ENCODE measurements at regions not wholly inside any gene's neighbourhood (a gene's known extent, or its start where the extent isn't known, plus 50 kb on each side); places are given as distances from the start of the nearest gene placed in this dataset.

DNA sequence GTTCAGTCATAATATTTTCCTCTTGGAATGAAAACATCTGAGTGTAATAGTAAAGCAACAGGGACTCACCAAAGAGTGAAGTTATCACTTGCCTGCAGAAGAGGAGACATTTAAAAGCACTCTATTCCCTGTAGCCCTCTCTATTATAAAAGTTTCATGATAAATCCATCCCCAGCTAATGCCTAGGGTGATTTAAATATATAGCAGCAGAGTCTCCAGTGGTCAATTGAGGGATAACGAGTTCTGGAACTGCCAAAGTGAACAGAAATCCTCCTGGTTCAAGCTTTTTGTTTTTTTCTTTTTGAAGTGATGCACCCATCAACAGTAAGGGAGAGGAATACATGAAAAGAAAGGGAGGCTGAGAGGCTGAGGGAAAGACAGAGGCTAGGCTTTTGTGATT is 87.3 kb downstream of the EVX1 start:
- DNase-seq (no peak), ATAC-seq (no peak)
- TF ChIP-seq, protein P1, sequence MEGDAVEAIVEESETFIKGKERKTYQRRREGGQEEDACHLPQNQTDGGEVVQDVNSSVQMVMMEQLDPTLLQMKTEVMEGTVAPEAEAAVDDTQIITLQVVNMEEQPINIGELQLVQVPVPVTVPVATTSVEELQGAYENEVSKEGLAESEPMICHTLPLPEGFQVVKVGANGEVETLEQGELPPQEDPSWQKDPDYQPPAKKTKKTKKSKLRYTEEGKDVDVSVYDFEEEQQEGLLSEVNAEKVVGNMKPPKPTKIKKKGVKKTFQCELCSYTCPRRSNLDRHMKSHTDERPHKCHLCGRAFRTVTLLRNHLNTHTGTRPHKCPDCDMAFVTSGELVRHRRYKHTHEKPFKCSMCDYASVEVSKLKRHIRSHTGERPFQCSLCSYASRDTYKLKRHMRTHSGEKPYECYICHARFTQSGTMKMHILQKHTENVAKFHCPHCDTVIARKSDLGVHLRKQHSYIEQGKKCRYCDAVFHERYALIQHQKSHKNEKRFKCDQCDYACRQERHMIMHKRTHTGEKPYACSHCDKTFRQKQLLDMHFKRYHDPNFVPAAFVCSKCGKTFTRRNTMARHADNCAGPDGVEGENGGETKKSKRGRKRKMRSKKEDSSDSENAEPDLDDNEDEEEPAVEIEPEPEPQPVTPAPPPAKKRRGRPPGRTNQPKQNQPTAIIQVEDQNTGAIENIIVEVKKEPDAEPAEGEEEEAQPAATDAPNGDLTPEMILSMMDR (IDR thresholded peaks at IDR 0.05), result peak in 1 of 4 donors; percentile 21
- TF ChIP-seq POLR2A (IDR thresholded peaks at IDR 0.05), result no peak
- H3K4me3 ChIP-seq, result no peak overlapping the region
- 17% methylated on average over 1 of the region's 1 CpG for WGBS (ENCODE audit: insufficient coverage, low coverage, low lambda C conversion rate, missing lambda C conversion rate)
- H3K27ac ChIP-seq, result no peak overlapping the region
- H3K27me3 ChIP-seq, result no peaks in the 10 kb centered on the region
- H3K9me3 ChIP-seq, result no peaks in the 10 kb centered on the region
- intact Hi-C loops (cut with DNase I), result no loop called here
- H3K4me1 ChIP-seq, result no peaks in the 10 kb centered on the region
- H3K36me3 ChIP-seq, result no peaks in the 10 kb centered on the region

DNA sequence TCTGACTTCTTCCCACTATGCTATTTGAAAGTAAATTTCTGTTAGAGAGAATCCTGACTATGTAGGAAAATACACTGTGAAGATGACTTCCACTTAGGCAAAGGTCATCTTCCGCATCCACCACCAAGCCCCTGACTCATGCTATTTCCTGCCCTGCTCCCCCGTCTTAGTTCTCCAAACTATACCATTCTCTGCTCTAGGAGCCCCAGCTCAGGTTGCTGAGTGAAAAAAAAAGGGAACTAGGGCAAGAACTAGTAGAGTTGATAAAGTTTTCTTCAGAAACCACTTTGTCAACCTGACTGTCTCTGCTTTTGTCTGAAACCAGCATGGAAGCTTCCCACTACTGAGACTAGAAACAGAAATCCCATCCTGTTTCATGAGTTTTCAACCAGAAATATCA is 96.9 kb downstream of the EVX1 start:
- intact Hi-C loops (cut with DNase I), result no loop called here
- Histone ChIP-seq H3K9me3 (no peaks in the 10 kb centered on the region), H3K27me3 (no peaks in the 10 kb centered on the region), H3K4me3 (no peak overlapping the region), H3K4me1 (no peaks in the 10 kb centered on the region), H3K36me3 (no peaks in the 10 kb centered on the region), H3K27ac (no peak overlapping the region)
- DNase-seq (no peak), ATAC-seq (peak; percentile 42 to 75 (median 68))
- TF ChIP-seq, protein P1 (IDR thresholded peaks at IDR 0.05), result no peak
- no peak for TF ChIP-seq POLR2A (IDR thresholded peaks at IDR 0.05)
- WGBS (ENCODE audit: insufficient coverage, low coverage, low lambda C conversion rate, missing lambda C conversion rate), result 65% methylated on average over 2 of the region's 2 CpGs

DNA sequence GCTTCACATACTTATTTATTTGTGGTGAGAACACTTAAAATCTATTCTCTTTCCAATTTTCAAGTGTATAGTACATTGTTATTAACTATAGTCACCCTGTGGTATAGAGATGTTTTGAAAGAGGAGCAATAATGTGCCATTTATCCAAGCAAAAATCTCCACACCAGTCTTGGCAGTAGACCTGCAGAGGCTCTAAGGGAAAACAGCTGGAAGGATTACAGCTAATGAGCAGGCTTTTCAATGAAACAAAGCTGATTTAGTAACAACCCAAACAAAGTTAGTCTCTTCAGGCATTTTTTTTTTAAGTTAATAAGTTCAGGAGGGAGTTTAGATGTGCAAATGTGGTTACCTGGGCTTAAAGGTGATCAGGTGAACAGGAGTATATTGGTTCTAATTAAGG is 101.9 kb downstream of the EVX1 start:
- H3K9me3 ChIP-seq, result no peaks in the 10 kb centered on the region
- TF ChIP-seq, protein P1 (IDR thresholded peaks at IDR 0.05), result no peak
- TF ChIP-seq POLR2A (IDR thresholded peaks at IDR 0.05), result no peak
- H3K36me3 ChIP-seq, result no peaks in the 10 kb centered on the region
- H3K4me3 ChIP-seq, result no peak overlapping the region
- ATAC-seq (no peak), DNase-seq (no peak)
- H3K4me1 ChIP-seq, result no peaks in the 10 kb centered on the region
- no peaks in the 10 kb centered on the region for H3K27me3 ChIP-seq
- no peak overlapping the region for H3K27ac ChIP-seq
- intact Hi-C loops (cut with DNase I), result no loop called here

DNA sequence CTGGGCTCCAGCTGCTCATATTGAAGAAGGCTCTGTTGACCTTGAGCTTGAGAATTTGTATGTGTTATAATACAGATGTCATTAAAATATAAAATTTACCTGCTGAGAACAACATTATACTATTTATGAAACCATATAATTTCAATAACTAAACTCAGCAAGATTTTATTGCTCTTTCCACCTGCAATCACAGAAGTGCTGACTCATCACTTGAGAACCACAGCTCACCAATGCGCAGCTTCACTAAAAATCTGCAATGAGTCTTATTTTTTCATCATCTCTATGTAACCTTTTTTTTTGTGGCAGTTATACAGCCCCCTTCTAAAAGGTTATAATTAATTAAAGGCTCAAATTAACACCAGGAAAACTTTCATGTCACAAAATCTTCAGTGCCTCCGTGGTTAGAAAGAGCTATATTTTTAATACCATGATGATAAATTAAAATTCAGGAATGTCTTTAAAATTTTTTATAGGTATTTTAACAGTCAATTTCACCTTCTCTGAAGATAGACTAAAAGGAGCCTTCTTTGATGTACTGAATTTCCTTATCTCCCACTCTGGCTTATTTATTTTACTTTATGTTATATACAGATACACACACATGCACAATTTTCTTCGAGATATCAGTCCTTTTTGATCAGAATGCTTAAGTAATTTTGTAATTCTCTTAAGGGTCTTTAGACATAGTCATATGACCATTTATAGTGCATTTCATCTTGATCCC is 102.7 kb downstream of the EVX1 start:
- no peaks in the 10 kb centered on the region for H3K4me1 ChIP-seq
- TF ChIP-seq POLR2A (IDR thresholded peaks at IDR 0.05), result no peak
- TF ChIP-seq, protein P1 (IDR thresholded peaks at IDR 0.05), result no peak
- intact Hi-C loops (cut with DNase I), result no loop called here
- no peaks in the 10 kb centered on the region for H3K9me3 ChIP-seq
- no peaks in the 10 kb centered on the region for H3K36me3 ChIP-seq
- 62% methylated on average over 3 of the region's 3 CpGs for WGBS (ENCODE audit: insufficient coverage, low coverage, low lambda C conversion rate, missing lambda C conversion rate)
- DNase-seq (no peak), ATAC-seq (no peak)
- no peak overlapping the region for H3K4me3 ChIP-seq
- H3K27ac ChIP-seq, result no peak overlapping the region
- H3K27me3 ChIP-seq, result no peaks in the 10 kb centered on the region

DNA sequence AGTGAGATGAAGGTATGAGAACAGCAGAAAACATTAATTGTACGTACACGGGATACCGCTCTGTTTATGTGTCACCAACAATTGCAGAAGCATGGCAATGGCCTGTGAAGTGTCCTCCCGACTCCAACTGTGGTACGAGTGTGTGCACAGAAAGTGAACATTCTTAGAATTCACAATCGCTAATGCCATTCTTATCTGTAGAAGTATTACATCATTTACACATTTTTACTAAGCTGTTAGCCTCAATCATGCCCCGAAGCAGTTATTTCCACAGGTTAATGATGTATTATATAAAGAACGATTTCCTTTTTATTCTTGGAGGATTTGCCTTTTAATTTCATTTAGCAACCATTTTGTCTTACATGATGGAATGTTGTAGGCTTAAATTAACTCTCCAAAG is 103.4 kb downstream of the EVX1 start:
- DNase-seq (no peak), ATAC-seq (no peak)
- TF ChIP-seq, protein P1 (IDR thresholded peaks at IDR 0.05), result no peak
- no peak for TF ChIP-seq POLR2A (IDR thresholded peaks at IDR 0.05)
- 87% methylated on average over 8 of the region's 8 CpGs for WGBS (ENCODE audit: insufficient coverage, low coverage, low lambda C conversion rate, missing lambda C conversion rate)
- Histone ChIP-seq H3K4me3 (no peak overlapping the region), H3K4me1 (no peaks in the 10 kb centered on the region), H3K36me3 (no peaks in the 10 kb centered on the region), H3K27me3 (no peaks in the 10 kb centered on the region), H3K27ac (no peak overlapping the region), H3K9me3 (no peaks in the 10 kb centered on the region)
- intact Hi-C loops (cut with DNase I), result no loop called here

Measured in right lobe of liver (tissue), 6 donors.